Right lobe of liver (tissue), 4 donors: ENCODE measurements at regions not wholly inside any gene's neighbourhood (a gene's known extent, or its start where the extent isn't known, plus 50 kb on each side); places are given as distances from the start of the nearest gene placed in this dataset.

Experiments
- POLR2A ChIP-seq: fragments of 450-650 bp; IDR thresholded peaks from one replicate; pipeline ENCODE4 v1.6.1; 2017; ENCODE audit warnings: antibody characterized with exemption, mild to moderate bottlenecking
- TF ChIP-seq, protein P1 (sequence below), 4 donors: fragments of 200-600 bp in 3 of 4; fragments of 450-650 bp in 1 of 4; IDR thresholded peaks; one replicate each; pipeline versions ENCODE4 v1.5.1 to v1.8.0; 2016 to 2022; ENCODE audit warnings: antibody characterized with exemption in 4 of 4, mild to moderate bottlenecking in 2 of 4
- donor health status: DM: no; HTN: no; CAD: no.
- donor health status: DM: no; HTN: no; CAD: no.
- donor health status: DM: no; HTN: yes; CAD: no.

DNA sequence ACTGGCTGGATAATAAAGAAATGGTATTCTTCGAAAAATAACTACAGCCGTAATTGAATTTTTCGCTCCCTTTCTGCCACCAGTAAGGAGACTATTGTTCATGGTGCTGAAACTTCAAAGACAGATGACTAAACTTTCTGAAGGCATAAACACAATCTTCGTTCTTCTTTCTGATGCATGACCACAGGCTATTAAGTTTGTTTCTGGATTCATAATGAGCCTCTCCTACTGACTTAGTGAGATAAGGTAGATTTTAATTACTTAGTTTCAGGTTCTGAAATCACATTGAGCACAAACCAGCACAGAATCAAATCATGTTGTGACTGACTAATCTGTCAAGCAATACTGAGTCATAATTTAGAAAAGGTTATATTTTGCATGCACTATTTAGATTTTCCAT is 441.8 kb upstream of the CCNG1 start:
- TF ChIP-seq, protein P1, sequence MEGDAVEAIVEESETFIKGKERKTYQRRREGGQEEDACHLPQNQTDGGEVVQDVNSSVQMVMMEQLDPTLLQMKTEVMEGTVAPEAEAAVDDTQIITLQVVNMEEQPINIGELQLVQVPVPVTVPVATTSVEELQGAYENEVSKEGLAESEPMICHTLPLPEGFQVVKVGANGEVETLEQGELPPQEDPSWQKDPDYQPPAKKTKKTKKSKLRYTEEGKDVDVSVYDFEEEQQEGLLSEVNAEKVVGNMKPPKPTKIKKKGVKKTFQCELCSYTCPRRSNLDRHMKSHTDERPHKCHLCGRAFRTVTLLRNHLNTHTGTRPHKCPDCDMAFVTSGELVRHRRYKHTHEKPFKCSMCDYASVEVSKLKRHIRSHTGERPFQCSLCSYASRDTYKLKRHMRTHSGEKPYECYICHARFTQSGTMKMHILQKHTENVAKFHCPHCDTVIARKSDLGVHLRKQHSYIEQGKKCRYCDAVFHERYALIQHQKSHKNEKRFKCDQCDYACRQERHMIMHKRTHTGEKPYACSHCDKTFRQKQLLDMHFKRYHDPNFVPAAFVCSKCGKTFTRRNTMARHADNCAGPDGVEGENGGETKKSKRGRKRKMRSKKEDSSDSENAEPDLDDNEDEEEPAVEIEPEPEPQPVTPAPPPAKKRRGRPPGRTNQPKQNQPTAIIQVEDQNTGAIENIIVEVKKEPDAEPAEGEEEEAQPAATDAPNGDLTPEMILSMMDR (IDR thresholded peaks at IDR 0.05), result no peak
- TF ChIP-seq POLR2A, result no peak
